Fibroblast of lung (primary cell): ENCODE measurements at regions not wholly inside any gene's neighbourhood (a gene's known extent, or its start where the extent isn't known, plus 50 kb on each side); places are given as distances from the start of the nearest gene placed in this dataset.

Experiments used
- DNase-seq, 2 donors: peaks; one replicate each; pipeline versions ENCODE4 v3.0.0 to v3.0.0-alpha.2; 2010; ENCODE audit warnings: low read depth in 2 of 2
- H2AFZ ChIP-seq: 2 replicates; pipeline ENCODE4 v1.5.1; 2012; ENCODE audit warnings: low read length, control low read depth, inconsistent platforms
- H3K27ac ChIP-seq: 2 replicates; pipeline ENCODE4 v1.5.1; 2011; ENCODE audit warnings: low read length, control low read depth; ENCODE audit not compliant: insufficient read depth
- H3K27me3 ChIP-seq: 2 replicates; pipeline ENCODE4 v1.5.1; 2011; ENCODE audit warnings: mild to moderate bottlenecking, low read length; ENCODE audit not compliant: control insufficient read depth, insufficient read depth
- H3K36me3 ChIP-seq: 2 replicates; pipeline ENCODE4 v1.5.1; 2011; ENCODE audit warnings: low read length; ENCODE audit not compliant: control insufficient read depth, insufficient read depth
- H3K4me1 ChIP-seq: 2 replicates; pipeline ENCODE4 v1.5.1; 2011; ENCODE audit warnings: low read length; ENCODE audit not compliant: control insufficient read depth, insufficient read depth; ENCODE audit errors: extremely low read depth
- H3K4me2 ChIP-seq: 2 replicates; pipeline ENCODE4 v1.5.1; 2011; ENCODE audit warnings: low read length, control low read depth; ENCODE audit not compliant: insufficient read depth; ENCODE audit errors: extremely low read depth
- H3K4me3 ChIP-seq, 4 experiments: fragments of 200-600 bp in 1 of 4; sonication (generic) in 1 of 4; replicated peaks in 1 of 4; 2 replicates each; pipeline ENCODE4 v1.5.1; 2011 to 2016; ENCODE audit warnings: low read length in 4 of 4, low read depth in 3 of 4, mild to moderate bottlenecking in 3 of 4, control low read depth in 2 of 4, inconsistent platforms in 1 of 4, mixed read lengths in 1 of 4; ENCODE audit not compliant: insufficient read depth in 1 of 4; ENCODE audit errors: control extremely low read depth in 1 of 4
- H3K79me2 ChIP-seq: 2 replicates; pipeline ENCODE4 v1.5.1; 2012; ENCODE audit warnings: mild to moderate bottlenecking, low read length, inconsistent platforms; ENCODE audit not compliant: control insufficient read depth, insufficient read depth
- H3K9ac ChIP-seq: 2 replicates; pipeline ENCODE4 v1.5.1; 2011; ENCODE audit warnings: mild to moderate bottlenecking, low read length, control low read depth; ENCODE audit not compliant: insufficient read depth
- H3K9me3 ChIP-seq: 2 replicates; pipeline ENCODE4 v1.5.1; 2012; ENCODE audit warnings: low read depth, low read length; ENCODE audit not compliant: control insufficient read depth, insufficient read depth
- H4K20me1 ChIP-seq: 2 replicates; pipeline ENCODE4 v1.5.1; 2011; ENCODE audit warnings: low read length; ENCODE audit not compliant: control insufficient read depth, insufficient read depth; ENCODE audit errors: extremely low read depth
- EZH2 ChIP-seq: IDR thresholded peaks from 2 replicates; pipeline ENCODE4 v1.5.1; 2012; ENCODE audit warnings: low read length, control low read depth, mild to moderate bottlenecking; ENCODE audit errors: missing control alignments
- TF ChIP-seq, protein P1 (sequence below), 2 donors: IDR thresholded peaks in 1 of 2; conservative IDR thresholded peaks in 1 of 2; 1 replicate in 1 of 2; 2 replicates in 1 of 2; pipeline ENCODE4 v1.5.1; 2011 to 2012; ENCODE audit warnings: low read length in 2 of 2, control low read depth in 1 of 2, inconsistent platforms in 1 of 2, low read depth in 1 of 2, mild to moderate bottlenecking in 1 of 2

DNA sequence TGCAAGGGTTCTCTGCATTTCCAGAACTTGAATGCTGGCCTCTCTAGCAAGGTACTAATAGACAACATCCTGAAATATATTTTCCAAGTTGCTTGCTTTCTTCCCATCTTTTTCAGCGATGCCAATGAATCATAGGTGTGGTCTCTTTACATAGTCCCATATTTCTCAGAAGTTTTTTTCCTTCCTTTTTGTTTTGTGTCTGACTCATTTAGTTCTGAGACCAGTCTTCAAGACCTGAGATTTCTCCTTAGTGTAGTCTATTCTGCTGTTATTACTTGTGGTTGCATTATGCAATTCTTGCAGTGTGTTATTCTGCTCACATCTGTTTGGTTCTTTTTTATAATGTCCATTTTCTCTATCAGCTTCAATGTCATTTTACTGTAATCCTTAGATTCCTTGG is 1265.0 kb upstream of the ALCAM start:
- TF ChIP-seq EZH2 = no peak
- TF ChIP-seq, protein P1, sequence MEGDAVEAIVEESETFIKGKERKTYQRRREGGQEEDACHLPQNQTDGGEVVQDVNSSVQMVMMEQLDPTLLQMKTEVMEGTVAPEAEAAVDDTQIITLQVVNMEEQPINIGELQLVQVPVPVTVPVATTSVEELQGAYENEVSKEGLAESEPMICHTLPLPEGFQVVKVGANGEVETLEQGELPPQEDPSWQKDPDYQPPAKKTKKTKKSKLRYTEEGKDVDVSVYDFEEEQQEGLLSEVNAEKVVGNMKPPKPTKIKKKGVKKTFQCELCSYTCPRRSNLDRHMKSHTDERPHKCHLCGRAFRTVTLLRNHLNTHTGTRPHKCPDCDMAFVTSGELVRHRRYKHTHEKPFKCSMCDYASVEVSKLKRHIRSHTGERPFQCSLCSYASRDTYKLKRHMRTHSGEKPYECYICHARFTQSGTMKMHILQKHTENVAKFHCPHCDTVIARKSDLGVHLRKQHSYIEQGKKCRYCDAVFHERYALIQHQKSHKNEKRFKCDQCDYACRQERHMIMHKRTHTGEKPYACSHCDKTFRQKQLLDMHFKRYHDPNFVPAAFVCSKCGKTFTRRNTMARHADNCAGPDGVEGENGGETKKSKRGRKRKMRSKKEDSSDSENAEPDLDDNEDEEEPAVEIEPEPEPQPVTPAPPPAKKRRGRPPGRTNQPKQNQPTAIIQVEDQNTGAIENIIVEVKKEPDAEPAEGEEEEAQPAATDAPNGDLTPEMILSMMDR (conservative IDR thresholded peaks at IDR 0.05 in 1 of 2, IDR thresholded peaks at IDR 0.05 in 1 of 2; ENCODE audit: low read depth in 1 of 2, low read length in 2 of 2) = no peak
- no peak overlapping the region for H2AFZ ChIP-seq
- no peaks in the 10 kb centered on the region for H3K27me3 ChIP-seq
- no peak overlapping the region for H3K4me2 ChIP-seq
- H3K9me3 ChIP-seq = no peaks in the 10 kb centered on the region
- no peak overlapping the region for H3K4me3 ChIP-seq
- DNase-seq = peak; percentile 0 to 23
- H3K36me3 ChIP-seq = no peaks in the 10 kb centered on the region
- H3K4me1 ChIP-seq = no peaks in the 10 kb centered on the region
- H3K79me2 ChIP-seq = no peaks in the 10 kb centered on the region
- no peak overlapping the region for H3K27ac ChIP-seq
- H4K20me1 ChIP-seq = no peaks in the 10 kb centered on the region
- H3K9ac ChIP-seq = no peak overlapping the region

DNA sequence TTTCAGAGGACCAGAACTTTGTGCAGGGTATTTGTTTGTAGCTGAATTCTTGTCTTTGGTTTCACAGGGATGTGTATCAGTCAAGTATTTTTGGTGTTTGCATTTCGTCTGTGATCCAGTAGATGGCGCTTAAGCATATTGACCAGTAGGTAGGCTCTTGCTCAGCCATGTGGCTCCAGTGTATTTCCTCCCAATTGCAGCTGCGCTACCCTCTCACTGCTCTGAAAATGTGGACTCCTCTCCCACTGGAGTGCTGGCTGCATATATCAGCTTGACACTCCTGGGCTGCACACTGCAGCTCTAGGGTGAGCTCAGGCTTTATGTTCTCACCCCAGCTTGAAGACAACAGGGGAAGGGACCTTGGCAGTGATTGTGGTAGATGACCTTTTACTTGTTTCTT is 1264.3 kb upstream of the ALCAM start:
- Histone ChIP-seq H3K4me1 (no peaks in the 10 kb centered on the region), H2AFZ (no peak overlapping the region), H3K9me3 (no peaks in the 10 kb centered on the region), H3K4me2 (no peak overlapping the region), H3K27me3 (no peaks in the 10 kb centered on the region), H3K4me3 (no peak overlapping the region), H4K20me1 (no peaks in the 10 kb centered on the region), H3K27ac (no peak overlapping the region), H3K79me2 (no peaks in the 10 kb centered on the region), H3K9ac (no peak overlapping the region), H3K36me3 (no peaks in the 10 kb centered on the region)
- no peak for TF ChIP-seq EZH2
- TF ChIP-seq, protein P1 (conservative IDR thresholded peaks at IDR 0.05 in 1 of 2, IDR thresholded peaks at IDR 0.05 in 1 of 2; ENCODE audit: low read depth in 1 of 2, low read length in 2 of 2) = peak; percentile 38 to 62
- peak; percentile 45 to 59 for DNase-seq

DNA sequence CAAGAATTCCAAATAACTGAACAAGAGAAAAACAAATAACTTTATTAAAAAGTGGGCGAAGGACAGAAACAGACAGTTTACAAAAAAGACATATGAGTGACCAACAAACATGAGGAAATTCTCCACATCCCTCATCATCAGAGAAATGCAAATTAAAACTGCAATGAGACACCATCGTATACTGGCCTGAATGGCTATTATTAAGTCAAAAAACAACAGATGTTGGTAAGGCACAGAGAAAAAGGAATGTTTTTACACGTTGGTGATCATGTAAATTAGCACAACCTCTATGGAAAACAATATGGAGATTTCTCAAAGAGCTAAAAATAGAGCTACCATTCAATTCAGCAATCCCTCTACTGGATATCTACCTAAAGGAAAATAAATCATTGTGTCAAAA is 1260.4 kb upstream of the ALCAM start:
- H3K4me2 ChIP-seq = no peak overlapping the region
- H3K4me3 ChIP-seq = no peak overlapping the region
- no peaks in the 10 kb centered on the region for H3K4me1 ChIP-seq
- no peak for TF ChIP-seq EZH2
- TF ChIP-seq, protein P1 (conservative IDR thresholded peaks at IDR 0.05 in 1 of 2, IDR thresholded peaks at IDR 0.05 in 1 of 2; ENCODE audit: low read depth in 1 of 2, low read length in 2 of 2) = no peak
- no peak overlapping the region for H3K27ac ChIP-seq
- H3K79me2 ChIP-seq = no peaks in the 10 kb centered on the region
- no peaks in the 10 kb centered on the region for H3K27me3 ChIP-seq
- H2AFZ ChIP-seq = no peak overlapping the region
- no peaks in the 10 kb centered on the region for H3K36me3 ChIP-seq
- no peaks in the 10 kb centered on the region for H4K20me1 ChIP-seq
- H3K9me3 ChIP-seq = no peaks in the 10 kb centered on the region
- no peak for DNase-seq
- H3K9ac ChIP-seq = no peak overlapping the region
